ENCODE measurements at regions not wholly inside any gene's neighbourhood (a gene's known extent, or its start where the extent isn't known, plus 50 kb on each side); places are given as distances from the start of the nearest gene placed in this dataset.

DNA sequence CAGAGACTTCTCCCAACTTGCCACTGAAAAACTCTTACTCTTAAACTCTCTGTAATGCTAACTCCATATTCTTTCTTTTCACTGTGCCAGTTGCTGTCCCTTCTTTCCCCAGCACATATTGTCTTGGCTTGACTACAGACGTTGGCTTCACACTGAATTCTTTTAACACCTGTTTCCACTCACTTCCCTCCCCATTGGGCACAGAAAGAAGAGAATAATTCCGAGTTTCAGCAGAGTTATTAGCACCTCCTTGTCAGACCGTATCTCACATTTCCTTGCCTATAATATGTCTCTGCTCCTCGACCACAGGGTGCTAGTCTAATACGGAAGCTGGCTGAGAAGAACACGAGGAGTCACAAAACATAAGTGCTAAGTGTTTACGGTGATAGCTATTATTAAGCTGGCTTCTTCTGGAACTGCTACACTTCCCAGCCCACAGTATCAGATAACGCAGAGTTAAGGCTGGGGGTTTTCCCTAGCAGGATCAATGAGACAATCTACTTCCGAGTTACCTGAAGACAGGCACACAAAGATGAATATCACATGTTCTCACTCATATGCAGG, 188.5 kb upstream of the CDH8 start:
- TF ChIP-seq POLR2A (IDR thresholded peaks at IDR 0.05), result no peak
- TF ChIP-seq, protein P1, sequence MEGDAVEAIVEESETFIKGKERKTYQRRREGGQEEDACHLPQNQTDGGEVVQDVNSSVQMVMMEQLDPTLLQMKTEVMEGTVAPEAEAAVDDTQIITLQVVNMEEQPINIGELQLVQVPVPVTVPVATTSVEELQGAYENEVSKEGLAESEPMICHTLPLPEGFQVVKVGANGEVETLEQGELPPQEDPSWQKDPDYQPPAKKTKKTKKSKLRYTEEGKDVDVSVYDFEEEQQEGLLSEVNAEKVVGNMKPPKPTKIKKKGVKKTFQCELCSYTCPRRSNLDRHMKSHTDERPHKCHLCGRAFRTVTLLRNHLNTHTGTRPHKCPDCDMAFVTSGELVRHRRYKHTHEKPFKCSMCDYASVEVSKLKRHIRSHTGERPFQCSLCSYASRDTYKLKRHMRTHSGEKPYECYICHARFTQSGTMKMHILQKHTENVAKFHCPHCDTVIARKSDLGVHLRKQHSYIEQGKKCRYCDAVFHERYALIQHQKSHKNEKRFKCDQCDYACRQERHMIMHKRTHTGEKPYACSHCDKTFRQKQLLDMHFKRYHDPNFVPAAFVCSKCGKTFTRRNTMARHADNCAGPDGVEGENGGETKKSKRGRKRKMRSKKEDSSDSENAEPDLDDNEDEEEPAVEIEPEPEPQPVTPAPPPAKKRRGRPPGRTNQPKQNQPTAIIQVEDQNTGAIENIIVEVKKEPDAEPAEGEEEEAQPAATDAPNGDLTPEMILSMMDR (IDR thresholded peaks at IDR 0.05), result no peak
